WTC11 (cell line): ENCODE measurements at regions not wholly inside any gene's neighbourhood (a gene's known extent, or its start where the extent isn't known, plus 50 kb on each side); places are given as distances from the start of the nearest gene placed in this dataset.

Experiments
- ATAC-seq: fragments of 200-7000 bp; cut with Tn5 transposase; 2 replicates; pipeline ENCODE4 v1.10.0; 2021; ENCODE audit warnings: mild to moderate bottlenecking, moderate library complexity
- CTCF ChIA-PET: fragments of 300-600 bp; sonication (Branson Sonifier 250); formaldehyde crosslinking; loops from one replicate; lab custom pipeline; 2021; ENCODE audit warnings: antibody characterized with exemption; lab: Charles Lee
- POLR2A ChIA-PET: fragments of 350-600 bp; sonication (Branson Sonifier 250); formaldehyde crosslinking; loops from one replicate; lab custom pipeline; 2021; ENCODE audit warnings: antibody characterized with exemption; lab: Charles Lee
- DNase-seq: peaks from one replicate; pipeline ENCODE4 v3.0.0; 2021; ENCODE audit warnings: low spot score
- H3K27ac Mint-ChIP-seq: 2 replicates; pipeline ENCODE4 v1.8.0; 2021; ENCODE audit warnings: mixed read lengths
- H3K27me3 Mint-ChIP-seq: 2 replicates; pipeline ENCODE4 v1.8.0; 2021; ENCODE audit warnings: low read depth, mild to moderate bottlenecking, moderate library complexity, mixed read lengths
- H3K36me3 Mint-ChIP-seq: 2 replicates; pipeline ENCODE4 v1.8.0; 2021; ENCODE audit warnings: mixed read lengths
- H3K4me1 Mint-ChIP-seq: 2 replicates; pipeline ENCODE4 v1.8.0; 2022; ENCODE audit warnings: mixed read lengths
- H3K4me3 Mint-ChIP-seq: 2 replicates; pipeline ENCODE4 v1.8.0; 2021; ENCODE audit warnings: mild to moderate bottlenecking, moderate library complexity, mixed read lengths
- H3K9me3 Mint-ChIP-seq: 2 replicates; pipeline ENCODE4 v1.8.0; 2021; ENCODE audit warnings: mixed read lengths
- ARID4B ChIP-seq: sonication (generic); formaldehyde crosslinking; IDR thresholded peaks from 2 replicates; pipeline ENCODE4 v1.8.0; 2023; ENCODE audit warnings: missing genetic modification reagents, mild to moderate bottlenecking, borderline replicate concordance
- CREB1 ChIP-seq: sonication (generic); formaldehyde crosslinking; IDR thresholded peaks from 2 replicates; pipeline ENCODE4 v1.8.0; 2023; ENCODE audit warnings: mild to moderate bottlenecking, missing genetic modification reagents
- CREM ChIP-seq: sonication (generic); formaldehyde crosslinking; IDR thresholded peaks from 2 replicates; pipeline ENCODE4 v1.8.1; 2022; ENCODE audit warnings: mild to moderate bottlenecking, missing genetic modification reagents, moderate library complexity
- EMX1 ChIP-seq: fragments of 250-450 bp; sonication (Bioruptor Pico); IDR thresholded peaks from 2 replicates; pipeline ENCODE4 v1.8.0; 2021; ENCODE audit warnings: mild to moderate bottlenecking
- GTF2I ChIP-seq: fragments of 250-450 bp; sonication (Bioruptor Pico); conservative IDR thresholded peaks from 2 replicates; pipeline ENCODE4 v1.4.0; 2021; ENCODE audit warnings: mild to moderate bottlenecking
- JAZF1 ChIP-seq: fragments of 250-450 bp; sonication (Bioruptor Pico); IDR thresholded peaks from 2 replicates; pipeline ENCODE4 v1.9.0; 2021; ENCODE audit warnings: moderate library complexity, mild to moderate bottlenecking, inconsistent platforms
- KAT7 ChIP-seq: sonication (generic); formaldehyde crosslinking; IDR thresholded peaks from 2 replicates; pipeline ENCODE4 v1.8.1; 2023; ENCODE audit warnings: missing genetic modification reagents, mild to moderate bottlenecking, borderline replicate concordance
- MAX ChIP-seq: sonication (generic); formaldehyde crosslinking; IDR thresholded peaks from 2 replicates; pipeline ENCODE4 v1.8.0; 2022; ENCODE audit warnings: mild to moderate bottlenecking, missing genetic modification reagents
- NFATC4 ChIP-seq: fragments of 250-450 bp; sonication (Bioruptor Pico); IDR thresholded peaks from 2 replicates; pipeline ENCODE4 v1.9.0; 2021; ENCODE audit warnings: mild to moderate bottlenecking
- NFYB ChIP-seq: sonication (generic); formaldehyde crosslinking; conservative IDR thresholded peaks from 2 replicates; pipeline ENCODE4 v1.8.0; 2022; ENCODE audit warnings: low read depth, missing genetic modification reagents
- TCF7 ChIP-seq: sonication (generic); formaldehyde crosslinking; IDR thresholded peaks from 2 replicates; pipeline ENCODE4 v1.8.0; 2022; ENCODE audit warnings: mild to moderate bottlenecking, low read depth, missing genetic modification reagents, moderate library complexity
- TEAD4 ChIP-seq: sonication (generic); formaldehyde crosslinking; IDR thresholded peaks from 2 replicates; pipeline ENCODE4 v1.8.0; 2022; ENCODE audit warnings: mild to moderate bottlenecking, missing genetic modification reagents
- ZBTB21 ChIP-seq: sonication (generic); formaldehyde crosslinking; IDR thresholded peaks from 2 replicates; pipeline ENCODE4 v1.8.1; 2023; ENCODE audit warnings: mild to moderate bottlenecking, missing genetic modification reagents, borderline replicate concordance
- ZMAT4 ChIP-seq: fragments of 250-450 bp; sonication (Bioruptor Pico); IDR thresholded peaks from 2 replicates; pipeline ENCODE4 v1.9.0; 2021; ENCODE audit warnings: mild to moderate bottlenecking
- ZNF138 ChIP-seq: sonication (generic); formaldehyde crosslinking; conservative IDR thresholded peaks from 2 replicates; pipeline ENCODE4 v1.8.1; 2022; ENCODE audit warnings: mild to moderate bottlenecking, moderate library complexity, missing genetic modification reagents
- ZNF317 ChIP-seq: sonication (generic); formaldehyde crosslinking; IDR thresholded peaks from 2 replicates; pipeline ENCODE4 v1.8.1; 2023; ENCODE audit warnings: low read depth, mild to moderate bottlenecking, moderate library complexity, missing genetic modification reagents, borderline replicate concordance
- TF ChIP-seq, protein P1 (sequence below): fragments of 200-600 bp; IDR thresholded peaks from 2 replicates; pipeline ENCODE4 v1.8.0; 2022; ENCODE audit warnings: antibody characterized with exemption
- TF ChIP-seq, protein P2 (sequence below): sonication (generic); formaldehyde crosslinking; IDR thresholded peaks from 2 replicates; pipeline ENCODE4 v1.8.1; 2022; ENCODE audit warnings: mild to moderate bottlenecking, missing genetic modification reagents, moderate library complexity, borderline replicate concordance

- TF ChIP-seq ARID4B (CRISPR knock-in tag): no peak
- TF ChIP-seq ZNF317 (CRISPR knock-in tag): no peak
- no peak for TF ChIP-seq EMX1 (CRISPR knock-in tag)
- TF ChIP-seq, all 79 proteins: peak for 0
These were observed 101.6 kb upstream of the SIX3 start (continued) for GRCh38 chr2:44839771-44840502.

- no peaks in the 10 kb centered on the region; the same call in 1 of the 2 replicates for H3K9me3 Mint-ChIP-seq
- DNase-seq: no peak
- H3K27me3 Mint-ChIP-seq: no peaks in the 10 kb centered on the region
- no peak for TF ChIP-seq GTF2I
- no peak for TF ChIP-seq CREM (CRISPR knock-in tag)
- no peak for TF ChIP-seq CREB1 (CRISPR knock-in tag)
- TF ChIP-seq TEAD4 (CRISPR knock-in tag): no peak
- TF ChIP-seq NFYB (CRISPR knock-in tag): no peak
- TF ChIP-seq ZMAT4: no peak
- TF ChIP-seq, protein P1, sequence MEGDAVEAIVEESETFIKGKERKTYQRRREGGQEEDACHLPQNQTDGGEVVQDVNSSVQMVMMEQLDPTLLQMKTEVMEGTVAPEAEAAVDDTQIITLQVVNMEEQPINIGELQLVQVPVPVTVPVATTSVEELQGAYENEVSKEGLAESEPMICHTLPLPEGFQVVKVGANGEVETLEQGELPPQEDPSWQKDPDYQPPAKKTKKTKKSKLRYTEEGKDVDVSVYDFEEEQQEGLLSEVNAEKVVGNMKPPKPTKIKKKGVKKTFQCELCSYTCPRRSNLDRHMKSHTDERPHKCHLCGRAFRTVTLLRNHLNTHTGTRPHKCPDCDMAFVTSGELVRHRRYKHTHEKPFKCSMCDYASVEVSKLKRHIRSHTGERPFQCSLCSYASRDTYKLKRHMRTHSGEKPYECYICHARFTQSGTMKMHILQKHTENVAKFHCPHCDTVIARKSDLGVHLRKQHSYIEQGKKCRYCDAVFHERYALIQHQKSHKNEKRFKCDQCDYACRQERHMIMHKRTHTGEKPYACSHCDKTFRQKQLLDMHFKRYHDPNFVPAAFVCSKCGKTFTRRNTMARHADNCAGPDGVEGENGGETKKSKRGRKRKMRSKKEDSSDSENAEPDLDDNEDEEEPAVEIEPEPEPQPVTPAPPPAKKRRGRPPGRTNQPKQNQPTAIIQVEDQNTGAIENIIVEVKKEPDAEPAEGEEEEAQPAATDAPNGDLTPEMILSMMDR: no peak
- no peak for TF ChIP-seq ZNF138 (CRISPR knock-in tag)
- no peaks in the 10 kb centered on the region for H3K4me1 Mint-ChIP-seq
- H3K4me3 Mint-ChIP-seq: no peak overlapping the region
- no peak for ATAC-seq
- CTCF ChIA-PET: no interaction called here
- no peak overlapping the region for H3K27ac Mint-ChIP-seq
- H3K36me3 Mint-ChIP-seq: no peaks in the 10 kb centered on the region
- POLR2A ChIA-PET: no interaction called here
These were observed 101.0 kb upstream of the SIX3 start for GRCh38 chr2:44840503-44840850.

GRCh38 chr2:44843086-44843485 lies 98.4 kb upstream of the SIX3 start:
- Mint-ChIP-seq H3K4me1 (no peaks in the 10 kb centered on the region), H3K9me3 (no peaks in the 10 kb centered on the region), H3K27ac (no peak overlapping the region), H3K4me3 (no peak overlapping the region), H3K36me3 (no peaks in the 10 kb centered on the region), H3K27me3 (peaks cover 2% of the 10 kb centered on the region)
- DNase-seq: no peak
- no peak for ATAC-seq
- ChIA-PET POLR2A (no interaction called here), CTCF (no interaction called here)
- TF ChIP-seq TCF7 (CRISPR knock-in tag) (no peak), NFATC4 (CRISPR knock-in tag) (no peak), ZBTB21 (CRISPR knock-in tag) (no peak), ZNF317 (CRISPR knock-in tag) (no peak), JAZF1 (CRISPR knock-in tag) (no peak), MAX (CRISPR knock-in tag) (no peak), KAT7 (CRISPR knock-in tag) (no peak)
- TF ChIP-seq, protein P2, sequence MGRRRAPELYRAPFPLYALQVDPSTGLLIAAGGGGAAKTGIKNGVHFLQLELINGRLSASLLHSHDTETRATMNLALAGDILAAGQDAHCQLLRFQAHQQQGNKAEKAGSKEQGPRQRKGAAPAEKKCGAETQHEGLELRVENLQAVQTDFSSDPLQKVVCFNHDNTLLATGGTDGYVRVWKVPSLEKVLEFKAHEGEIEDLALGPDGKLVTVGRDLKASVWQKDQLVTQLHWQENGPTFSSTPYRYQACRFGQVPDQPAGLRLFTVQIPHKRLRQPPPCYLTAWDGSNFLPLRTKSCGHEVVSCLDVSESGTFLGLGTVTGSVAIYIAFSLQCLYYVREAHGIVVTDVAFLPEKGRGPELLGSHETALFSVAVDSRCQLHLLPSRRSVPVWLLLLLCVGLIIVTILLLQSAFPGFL (CRISPR knock-in tag): no peak
